ENCODE measurements at regions not wholly inside any gene's neighbourhood (a gene's known extent, or its start where the extent isn't known, plus 50 kb on each side); places are given as distances from the start of the nearest gene placed in this dataset.

GRCh38 chr6:126551832-126552231 lies 211.9 kb downstream of the CENPW start:
- H3K9me3 ChIP-seq (ENCODE audit: low read depth), result no peaks in the 10 kb centered on the region
- no peaks in the 10 kb centered on the region for H3K4me1 ChIP-seq (ENCODE audit: low read depth)
- H3K27ac ChIP-seq, result no peak overlapping the region
- no peaks in the 10 kb centered on the region for H3K36me3 ChIP-seq
- no peak for DNase-seq (ENCODE audit: low read depth in 1 of 2, low spot score in 1 of 2)
- TF ChIP-seq, protein P1, sequence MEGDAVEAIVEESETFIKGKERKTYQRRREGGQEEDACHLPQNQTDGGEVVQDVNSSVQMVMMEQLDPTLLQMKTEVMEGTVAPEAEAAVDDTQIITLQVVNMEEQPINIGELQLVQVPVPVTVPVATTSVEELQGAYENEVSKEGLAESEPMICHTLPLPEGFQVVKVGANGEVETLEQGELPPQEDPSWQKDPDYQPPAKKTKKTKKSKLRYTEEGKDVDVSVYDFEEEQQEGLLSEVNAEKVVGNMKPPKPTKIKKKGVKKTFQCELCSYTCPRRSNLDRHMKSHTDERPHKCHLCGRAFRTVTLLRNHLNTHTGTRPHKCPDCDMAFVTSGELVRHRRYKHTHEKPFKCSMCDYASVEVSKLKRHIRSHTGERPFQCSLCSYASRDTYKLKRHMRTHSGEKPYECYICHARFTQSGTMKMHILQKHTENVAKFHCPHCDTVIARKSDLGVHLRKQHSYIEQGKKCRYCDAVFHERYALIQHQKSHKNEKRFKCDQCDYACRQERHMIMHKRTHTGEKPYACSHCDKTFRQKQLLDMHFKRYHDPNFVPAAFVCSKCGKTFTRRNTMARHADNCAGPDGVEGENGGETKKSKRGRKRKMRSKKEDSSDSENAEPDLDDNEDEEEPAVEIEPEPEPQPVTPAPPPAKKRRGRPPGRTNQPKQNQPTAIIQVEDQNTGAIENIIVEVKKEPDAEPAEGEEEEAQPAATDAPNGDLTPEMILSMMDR (IDR thresholded peaks at IDR 0.05; ENCODE audit: low read depth, low read length), result no peak
- no peaks in the 10 kb centered on the region for H3K27me3 ChIP-seq
- H3K4me3 ChIP-seq, result no peak overlapping the region

- Histone ChIP-seq H3K4me1 (ENCODE audit: low read depth) (no peaks in the 10 kb centered on the region), H3K36me3 (no peaks in the 10 kb centered on the region), H3K9me3 (ENCODE audit: low read depth) (no peaks in the 10 kb centered on the region), H3K27me3 (no peaks in the 10 kb centered on the region), H3K4me3 (no peak overlapping the region), H3K27ac (no peak overlapping the region)
- no peak for DNase-seq (ENCODE audit: low read depth in 1 of 2, low spot score in 1 of 2)
- TF ChIP-seq, protein P1 (IDR thresholded peaks at IDR 0.05; ENCODE audit: low read depth, low read length), result no peak
These were observed 213.9 kb downstream of the CENPW start for GRCh38 chr6:126553854-126554253.

GRCh38 chr6:126570507-126570906 lies 230.6 kb downstream of the CENPW start:
- TF ChIP-seq, protein P1 (IDR thresholded peaks at IDR 0.05; ENCODE audit: low read depth, low read length), result no peak
- H3K9me3 ChIP-seq (ENCODE audit: low read depth), result no peaks in the 10 kb centered on the region
- no peaks in the 10 kb centered on the region for H3K36me3 ChIP-seq

GRCh38 chr6:126574301-126574700 lies 234.4 kb downstream of the CENPW start:
- DNase-seq (ENCODE audit: low read depth in 1 of 2, low spot score in 1 of 2), result no peak
- no peak overlapping the region for H3K4me3 ChIP-seq
- TF ChIP-seq, protein P1 (IDR thresholded peaks at IDR 0.05; ENCODE audit: low read depth, low read length), result no peak
- H3K9me3 ChIP-seq (ENCODE audit: low read depth), result no peaks in the 10 kb centered on the region
- no peaks in the 10 kb centered on the region for H3K4me1 ChIP-seq (ENCODE audit: low read depth)
- H3K36me3 ChIP-seq, result no peaks in the 10 kb centered on the region
- H3K27ac ChIP-seq, result no peak overlapping the region
- H3K27me3 ChIP-seq, result no peaks in the 10 kb centered on the region

More at GRCh38 chr6:126570507-126570906, 230.6 kb downstream of the CENPW start:
- Histone ChIP-seq H3K4me3 (no peak overlapping the region), H3K4me1 (ENCODE audit: low read depth) (no peaks in the 10 kb centered on the region), H3K27me3 (no peaks in the 10 kb centered on the region), H3K27ac (no peak overlapping the region)
- no peak for DNase-seq (ENCODE audit: low read depth in 1 of 2, low spot score in 1 of 2)

DNA sequence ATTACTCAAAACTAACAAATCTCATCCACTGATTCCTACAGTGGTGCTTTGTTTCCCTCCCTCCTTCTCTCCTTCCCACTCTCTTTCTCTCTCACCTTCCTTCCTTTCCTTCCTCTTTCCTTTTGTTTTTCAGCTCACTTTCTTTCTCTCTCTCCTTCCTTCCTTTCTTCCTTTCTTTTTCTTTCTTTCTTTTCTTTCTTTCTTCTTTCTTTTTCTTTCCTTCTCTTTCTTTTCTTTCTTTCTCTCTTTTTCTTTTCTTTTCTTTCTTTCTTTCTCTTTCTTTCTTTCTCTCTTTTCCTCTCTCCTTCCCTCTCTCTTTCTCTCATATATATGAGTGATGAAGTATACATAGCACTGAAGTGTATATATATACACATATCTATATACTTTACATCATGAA lies 241.4 kb downstream of the CENPW start:
- H3K27me3 ChIP-seq, result no peaks in the 10 kb centered on the region
- TF ChIP-seq, protein P1 (IDR thresholded peaks at IDR 0.05; ENCODE audit: low read depth, low read length), result no peak
- no peak overlapping the region for H3K27ac ChIP-seq
- no peaks in the 10 kb centered on the region for H3K4me1 ChIP-seq (ENCODE audit: low read depth)
- H3K4me3 ChIP-seq, result no peak overlapping the region
- no peak for DNase-seq (ENCODE audit: low read depth in 1 of 2, low spot score in 1 of 2)
- H3K36me3 ChIP-seq, result no peaks in the 10 kb centered on the region
- H3K9me3 ChIP-seq (ENCODE audit: low read depth), result no peaks in the 10 kb centered on the region

All from cardiac muscle cell (in vitro differentiated cells and primary cell).